Liver (tissue), 8 donors: ENCODE measurements at regions not wholly inside any gene's neighbourhood (a gene's known extent, or its start where the extent isn't known, plus 50 kb on each side); places are given as distances from the start of the nearest gene placed in this dataset.

Source experiments
- DNase-seq: peaks from one replicate; pipeline ENCODE4 v3.0.0-alpha.2; 2017; ENCODE audit warnings: low spot score
- H3K27ac ChIP-seq, 2 donors: one replicate each; pipeline ENCODE4 v1.7.0; 2013; ENCODE audit warnings: inconsistent platforms in 2 of 2, low read length in 2 of 2, control low read depth in 1 of 2, low read depth in 1 of 2, mild to moderate bottlenecking in 1 of 2
- H3K27me3 ChIP-seq, 4 donors: one replicate each; pipeline versions ENCODE4 v1.6.1 to v1.7.0; 2013; ENCODE audit warnings: low read length in 3 of 4, inconsistent platforms in 1 of 4, mild to moderate bottlenecking in 1 of 4, moderate library complexity in 1 of 4; ENCODE audit not compliant: control insufficient read depth in 4 of 4, insufficient read depth in 4 of 4
- H3K36me3 ChIP-seq, 4 donors: one replicate each; pipeline versions ENCODE4 v1.6.1 to v1.7.0; 2013; ENCODE audit warnings: low read length in 3 of 4, mild to moderate bottlenecking in 3 of 4, low read depth in 1 of 4, moderate library complexity in 1 of 4; ENCODE audit not compliant: control insufficient read depth in 4 of 4, insufficient read depth in 3 of 4
- H3K4me1 ChIP-seq, 4 donors: one replicate each; pipeline versions ENCODE4 v1.6.1 to v1.7.0; 2013; ENCODE audit warnings: low read length in 3 of 4, mild to moderate bottlenecking in 3 of 4, moderate library complexity in 1 of 4; ENCODE audit not compliant: control insufficient read depth in 4 of 4, insufficient read depth in 4 of 4
- H3K4me3 ChIP-seq, 3 donors: one replicate each; pipeline versions ENCODE4 v1.6.1 to v1.7.0; 2013; ENCODE audit warnings: low read length in 3 of 3, control low read depth in 1 of 3, low read depth in 1 of 3, mild to moderate bottlenecking in 1 of 3
- H3K9ac ChIP-seq, 2 donors: one replicate each; pipeline ENCODE4 v1.7.0; 2013; ENCODE audit warnings: low read length in 2 of 2, mild to moderate bottlenecking in 2 of 2, moderate library complexity in 2 of 2, control low read depth in 1 of 2, low read depth in 1 of 2
- H3K9me3 ChIP-seq, 4 donors: one replicate each; pipeline versions ENCODE4 v1.6.1 to v1.7.0; 2013; ENCODE audit warnings: low read length in 3 of 4; ENCODE audit not compliant: control insufficient read depth in 4 of 4
- FOXA1 ChIP-seq: IDR thresholded peaks from 2 replicates; pipeline ENCODE4 v1.6.1; 2016; ENCODE audit warnings: antibody characterized with exemption
- GABPA ChIP-seq, 2 donors: IDR thresholded peaks in 1 of 2; conservative IDR thresholded peaks in 1 of 2; 2 replicates each; pipeline ENCODE4 v1.6.1; 2016; ENCODE audit warnings: antibody characterized with exemption in 2 of 2, mild to moderate bottlenecking in 1 of 2, moderate library complexity in 1 of 2
- HNF4A ChIP-seq, 2 donors: conservative IDR thresholded peaks; 2 replicates each; pipeline ENCODE4 v1.6.1; 2016; ENCODE audit warnings: antibody characterized with exemption in 2 of 2, mild to moderate bottlenecking in 2 of 2
- HNF4G ChIP-seq: IDR thresholded peaks from 2 replicates; pipeline ENCODE4 v1.6.1; 2016; ENCODE audit warnings: antibody characterized with exemption
- RAD21 ChIP-seq, 2 donors: IDR thresholded peaks; 2 replicates each; pipeline ENCODE4 v1.6.1; 2016; ENCODE audit warnings: antibody characterized with exemption in 2 of 2, mild to moderate bottlenecking in 2 of 2
- RXRA ChIP-seq, 2 donors: IDR thresholded peaks; 2 replicates each; pipeline ENCODE4 v1.6.1; 2017 to 2018; ENCODE audit warnings: antibody characterized with exemption in 2 of 2, mild to moderate bottlenecking in 1 of 2
- SP1 ChIP-seq: IDR thresholded peaks from 2 replicates; pipeline ENCODE4 v1.6.1; 2018; ENCODE audit warnings: antibody characterized with exemption, mild to moderate bottlenecking
- YY1 ChIP-seq: IDR thresholded peaks from 2 replicates; pipeline ENCODE4 v1.6.1; 2016; ENCODE audit warnings: antibody characterized with exemption, mild to moderate bottlenecking
- WGBS: extraction: QIAGEN DNeasy Blood & Tissue Kit; methylation state at CpG from one replicate; pipeline ENCODE4 v1.1.7; 2013; 5-methylcytosine and 5-hydroxymethylcytosine counted together
- TF ChIP-seq, protein P1 (sequence below): IDR thresholded peaks from 2 replicates; pipeline ENCODE4 v1.6.1; 2016; ENCODE audit warnings: antibody characterized with exemption
- TF ChIP-seq, protein P2 (sequence below): IDR thresholded peaks from 2 replicates; pipeline ENCODE4 v1.6.1; 2016; ENCODE audit warnings: antibody characterized with exemption, mild to moderate bottlenecking
- TF ChIP-seq, protein P3 (sequence below): IDR thresholded peaks from 2 replicates; pipeline ENCODE4 v1.6.1; 2016; ENCODE audit warnings: antibody characterized with exemption
- TF ChIP-seq, protein P4 (sequence below): fragments of 150-350 bp; IDR thresholded peaks from 2 replicates; pipeline ENCODE4 v1.5.1; 2017; ENCODE audit warnings: improper control_type of control experiment, low read depth, low read length; ENCODE audit not compliant: missing input control
- TF ChIP-seq, protein P5 (sequence below): IDR thresholded peaks from 2 replicates; pipeline ENCODE4 v1.6.1; 2016; ENCODE audit warnings: antibody characterized with exemption
- donor health status: healthy.
- donor health status: healthy.
- donor health status: healthy.
- donor health status: healthy.
- donor health status: healthy.

DNA sequence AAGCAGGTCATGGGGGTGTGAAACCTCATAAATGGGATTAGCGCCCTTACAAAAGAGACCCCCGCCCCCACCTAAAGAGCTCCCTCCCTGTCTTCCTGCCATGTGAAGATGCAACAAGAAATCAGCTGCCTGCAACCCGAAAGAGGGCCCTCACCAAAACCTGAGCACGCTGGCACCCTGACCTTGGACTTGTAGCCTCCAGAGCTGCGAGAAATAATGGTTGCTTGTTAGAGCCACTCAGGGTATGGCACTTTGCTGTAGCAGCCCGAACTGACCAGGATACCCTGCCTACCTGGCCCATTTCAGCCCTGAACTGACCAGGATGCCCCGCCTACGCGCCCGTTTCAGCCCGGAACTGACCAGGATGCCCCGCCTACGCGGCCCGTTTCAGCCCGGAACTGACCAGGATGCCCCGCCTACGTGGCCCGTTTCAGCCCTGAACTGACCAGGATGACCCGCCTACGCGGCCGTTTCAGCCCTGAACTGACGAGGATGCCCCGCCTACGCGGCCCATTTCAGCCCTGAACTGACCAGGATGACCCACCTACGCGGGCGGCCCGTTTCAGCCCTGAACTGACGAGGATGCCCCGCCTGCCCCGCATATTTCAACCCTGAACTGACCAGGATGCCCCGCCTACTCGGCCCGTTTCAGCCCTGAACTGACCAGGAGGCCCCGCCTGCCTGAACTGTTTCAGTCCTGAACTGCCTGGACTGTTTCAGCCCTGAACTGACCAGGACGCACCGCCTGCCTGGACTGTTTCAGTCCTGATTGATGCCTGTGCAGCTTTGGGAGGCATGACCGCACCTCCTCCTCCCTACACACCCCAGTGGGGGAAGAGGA is 120.0 kb downstream of the UQCRFS1 start:
- H3K9ac ChIP-seq, result no peak overlapping the region

DNA sequence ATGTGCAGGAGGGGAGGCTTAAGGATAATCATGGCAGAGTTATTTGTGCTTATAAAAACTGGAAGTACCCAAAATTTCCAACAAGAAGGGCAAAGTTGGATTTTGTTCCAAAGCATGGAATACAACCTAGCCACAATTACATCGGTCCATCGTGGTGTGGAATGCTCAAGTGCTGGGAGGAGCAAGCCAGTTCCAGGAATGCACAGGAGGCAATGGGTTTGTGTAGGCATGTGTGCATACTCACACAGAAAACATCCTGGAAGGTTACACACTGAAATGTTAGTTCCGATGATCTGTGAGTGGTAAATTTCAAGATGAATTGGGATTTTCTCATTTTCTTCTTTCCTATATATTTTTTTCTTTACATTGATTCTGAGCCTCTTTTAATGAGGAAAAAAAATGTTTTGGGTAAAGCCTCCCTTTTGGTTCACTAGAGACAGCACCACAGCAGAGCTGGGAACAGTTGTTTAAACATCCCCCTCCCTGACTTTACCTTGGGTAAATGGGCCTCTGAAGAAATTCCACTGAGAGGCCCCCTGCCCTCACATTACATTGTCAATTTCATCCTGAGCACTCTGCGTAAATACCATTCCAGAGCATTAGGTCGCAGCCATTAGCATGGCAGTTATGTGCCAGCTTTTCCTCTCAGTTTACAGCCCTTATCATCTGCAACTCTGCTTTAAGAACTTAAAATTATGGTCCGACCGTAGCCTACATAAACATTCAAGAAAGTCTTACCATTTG is 122.0 kb downstream of the UQCRFS1 start:
- Histone ChIP-seq H3K9me3 (no peaks in the 10 kb centered on the region), H3K9ac (no peak overlapping the region), H3K4me1 (no peaks in the 10 kb centered on the region), H3K27ac (no peak overlapping the region), H3K27me3 (peaks cover 0 to 2% (median 0%) of the 10 kb centered on the region in 4 donors), H3K36me3 (no peaks in the 10 kb centered on the region), H3K4me3 (no peak overlapping the region)
- 61% methylated on average over 7 of the region's 7 CpGs for WGBS
- DNase-seq, result no peak
- no peak for TF ChIP-seq SP1
- TF ChIP-seq, protein P1, sequence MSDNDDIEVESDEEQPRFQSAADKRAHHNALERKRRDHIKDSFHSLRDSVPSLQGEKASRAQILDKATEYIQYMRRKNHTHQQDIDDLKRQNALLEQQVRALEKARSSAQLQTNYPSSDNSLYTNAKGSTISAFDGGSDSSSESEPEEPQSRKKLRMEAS, result no peak
- no peak for TF ChIP-seq FOXA1
- TF ChIP-seq HNF4A (conservative IDR thresholded peaks at IDR 0.05), result no peak
- TF ChIP-seq, protein P2, sequence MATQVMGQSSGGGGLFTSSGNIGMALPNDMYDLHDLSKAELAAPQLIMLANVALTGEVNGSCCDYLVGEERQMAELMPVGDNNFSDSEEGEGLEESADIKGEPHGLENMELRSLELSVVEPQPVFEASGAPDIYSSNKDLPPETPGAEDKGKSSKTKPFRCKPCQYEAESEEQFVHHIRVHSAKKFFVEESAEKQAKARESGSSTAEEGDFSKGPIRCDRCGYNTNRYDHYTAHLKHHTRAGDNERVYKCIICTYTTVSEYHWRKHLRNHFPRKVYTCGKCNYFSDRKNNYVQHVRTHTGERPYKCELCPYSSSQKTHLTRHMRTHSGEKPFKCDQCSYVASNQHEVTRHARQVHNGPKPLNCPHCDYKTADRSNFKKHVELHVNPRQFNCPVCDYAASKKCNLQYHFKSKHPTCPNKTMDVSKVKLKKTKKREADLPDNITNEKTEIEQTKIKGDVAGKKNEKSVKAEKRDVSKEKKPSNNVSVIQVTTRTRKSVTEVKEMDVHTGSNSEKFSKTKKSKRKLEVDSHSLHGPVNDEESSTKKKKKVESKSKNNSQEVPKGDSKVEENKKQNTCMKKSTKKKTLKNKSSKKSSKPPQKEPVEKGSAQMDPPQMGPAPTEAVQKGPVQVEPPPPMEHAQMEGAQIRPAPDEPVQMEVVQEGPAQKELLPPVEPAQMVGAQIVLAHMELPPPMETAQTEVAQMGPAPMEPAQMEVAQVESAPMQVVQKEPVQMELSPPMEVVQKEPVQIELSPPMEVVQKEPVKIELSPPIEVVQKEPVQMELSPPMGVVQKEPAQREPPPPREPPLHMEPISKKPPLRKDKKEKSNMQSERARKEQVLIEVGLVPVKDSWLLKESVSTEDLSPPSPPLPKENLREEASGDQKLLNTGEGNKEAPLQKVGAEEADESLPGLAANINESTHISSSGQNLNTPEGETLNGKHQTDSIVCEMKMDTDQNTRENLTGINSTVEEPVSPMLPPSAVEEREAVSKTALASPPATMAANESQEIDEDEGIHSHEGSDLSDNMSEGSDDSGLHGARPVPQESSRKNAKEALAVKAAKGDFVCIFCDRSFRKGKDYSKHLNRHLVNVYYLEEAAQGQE, result no peak
- TF ChIP-seq, protein P3, sequence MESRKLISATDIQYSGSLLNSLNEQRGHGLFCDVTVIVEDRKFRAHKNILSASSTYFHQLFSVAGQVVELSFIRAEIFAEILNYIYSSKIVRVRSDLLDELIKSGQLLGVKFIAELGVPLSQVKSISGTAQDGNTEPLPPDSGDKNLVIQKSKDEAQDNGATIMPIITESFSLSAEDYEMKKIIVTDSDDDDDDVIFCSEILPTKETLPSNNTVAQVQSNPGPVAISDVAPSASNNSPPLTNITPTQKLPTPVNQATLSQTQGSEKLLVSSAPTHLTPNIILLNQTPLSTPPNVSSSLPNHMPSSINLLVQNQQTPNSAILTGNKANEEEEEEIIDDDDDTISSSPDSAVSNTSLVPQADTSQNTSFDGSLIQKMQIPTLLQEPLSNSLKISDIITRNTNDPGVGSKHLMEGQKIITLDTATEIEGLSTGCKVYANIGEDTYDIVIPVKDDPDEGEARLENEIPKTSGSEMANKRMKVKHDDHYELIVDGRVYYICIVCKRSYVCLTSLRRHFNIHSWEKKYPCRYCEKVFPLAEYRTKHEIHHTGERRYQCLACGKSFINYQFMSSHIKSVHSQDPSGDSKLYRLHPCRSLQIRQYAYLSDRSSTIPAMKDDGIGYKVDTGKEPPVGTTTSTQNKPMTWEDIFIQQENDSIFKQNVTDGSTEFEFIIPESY, result no peak
- TF ChIP-seq, protein P4, sequence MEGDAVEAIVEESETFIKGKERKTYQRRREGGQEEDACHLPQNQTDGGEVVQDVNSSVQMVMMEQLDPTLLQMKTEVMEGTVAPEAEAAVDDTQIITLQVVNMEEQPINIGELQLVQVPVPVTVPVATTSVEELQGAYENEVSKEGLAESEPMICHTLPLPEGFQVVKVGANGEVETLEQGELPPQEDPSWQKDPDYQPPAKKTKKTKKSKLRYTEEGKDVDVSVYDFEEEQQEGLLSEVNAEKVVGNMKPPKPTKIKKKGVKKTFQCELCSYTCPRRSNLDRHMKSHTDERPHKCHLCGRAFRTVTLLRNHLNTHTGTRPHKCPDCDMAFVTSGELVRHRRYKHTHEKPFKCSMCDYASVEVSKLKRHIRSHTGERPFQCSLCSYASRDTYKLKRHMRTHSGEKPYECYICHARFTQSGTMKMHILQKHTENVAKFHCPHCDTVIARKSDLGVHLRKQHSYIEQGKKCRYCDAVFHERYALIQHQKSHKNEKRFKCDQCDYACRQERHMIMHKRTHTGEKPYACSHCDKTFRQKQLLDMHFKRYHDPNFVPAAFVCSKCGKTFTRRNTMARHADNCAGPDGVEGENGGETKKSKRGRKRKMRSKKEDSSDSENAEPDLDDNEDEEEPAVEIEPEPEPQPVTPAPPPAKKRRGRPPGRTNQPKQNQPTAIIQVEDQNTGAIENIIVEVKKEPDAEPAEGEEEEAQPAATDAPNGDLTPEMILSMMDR, result no peak
- TF ChIP-seq YY1, result no peak

More for the DNA sequence above, 120.0 kb downstream of the UQCRFS1 start:
- 86% methylated on average over 41 of the region's 41 CpGs for WGBS
- no peak for DNase-seq
- Histone ChIP-seq H3K4me1 (no peaks in the 10 kb centered on the region), H3K27ac (no peak overlapping the region), H3K4me3 (no peak overlapping the region), H3K36me3 (no peaks in the 10 kb centered on the region), H3K27me3 (no peaks in the 10 kb centered on the region), H3K9me3 (no peaks in the 10 kb centered on the region)
- TF ChIP-seq RXRA (IDR thresholded peaks at IDR 0.05) (no peak), HNF4A (conservative IDR thresholded peaks at IDR 0.05) (no peak), HNF4G (no peak), GABPA (IDR thresholded peaks at IDR 0.05 in 1 of 2, conservative IDR thresholded peaks at IDR 0.05 in 1 of 2) (no peak), RAD21 (IDR thresholded peaks at IDR 0.05) (no peak)
- TF ChIP-seq, protein P2, result no peak
- TF ChIP-seq, protein P3, result no peak
- TF ChIP-seq, protein P5, sequence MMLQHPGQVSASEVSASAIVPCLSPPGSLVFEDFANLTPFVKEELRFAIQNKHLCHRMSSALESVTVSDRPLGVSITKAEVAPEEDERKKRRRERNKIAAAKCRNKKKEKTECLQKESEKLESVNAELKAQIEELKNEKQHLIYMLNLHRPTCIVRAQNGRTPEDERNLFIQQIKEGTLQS, result no peak
